MCF 10A (cell line): ENCODE measurements at regions not wholly inside any gene's neighbourhood (a gene's known extent, or its start where the extent isn't known, plus 50 kb on each side); places are given as distances from the start of the nearest gene placed in this dataset.

Experiments
- BruUV-seq: library from RNA; stranded (reverse); fragments of 400-500 nt; replicated peaks from 2 replicates; lab custom pipeline; 2021; lab: Mats Ljungman, UMichigan
- CTCF ChIA-PET: fragments of 300-600 bp; sonication (Branson Sonifier 250); formaldehyde crosslinking; extraction: SDS; loops from one replicate; lab custom pipeline; 2021; ENCODE audit warnings: antibody characterized with exemption, inconsistent platforms; lab: Yijun Ruan, JAX
- POLR2A ChIA-PET: fragments of 300-600, 350-650 bp; sonication (Branson Sonifier 250); formaldehyde crosslinking; extraction: SDS; loops from one replicate; lab custom pipeline; 2020; ENCODE audit warnings: antibody characterized with exemption, inconsistent platforms; lab: Yijun Ruan, JAX
- DNase-seq: peaks from one replicate; pipeline ENCODE4 v3.0.0-alpha.2; 2018; ENCODE audit not compliant: unreplicated experiment
- H3K27ac Mint-ChIP-seq: one replicate; pipeline ENCODE4 v1.8.0; 2022; ENCODE audit warnings: mild to moderate bottlenecking, low read depth, mixed read lengths; ENCODE audit not compliant: unreplicated experiment
- H3K27me3 Mint-ChIP-seq: one replicate; pipeline ENCODE4 v1.8.0; 2022; ENCODE audit warnings: mixed read lengths; ENCODE audit not compliant: insufficient read depth, unreplicated experiment
- H3K36me3 Mint-ChIP-seq: one replicate; pipeline ENCODE4 v1.8.0; 2022; ENCODE audit warnings: mild to moderate bottlenecking, moderate library complexity, mixed read lengths; ENCODE audit not compliant: insufficient read depth, unreplicated experiment
- H3K4me1 Mint-ChIP-seq: one replicate; pipeline ENCODE4 v1.8.0; 2022; ENCODE audit warnings: mixed read lengths; ENCODE audit not compliant: insufficient read depth, unreplicated experiment
- H3K4me3 Mint-ChIP-seq: one replicate; pipeline ENCODE4 v1.8.0; 2022; ENCODE audit warnings: mild to moderate bottlenecking, moderate library complexity, mixed read lengths; ENCODE audit not compliant: unreplicated experiment
- H3K9me3 Mint-ChIP-seq: one replicate; pipeline ENCODE4 v1.8.0; 2022; ENCODE audit warnings: mixed read lengths; ENCODE audit not compliant: unreplicated experiment
- intact Hi-C: fragments of 100-400 bp; cut with micrococcal nuclease; formaldehyde crosslinking; loops from 2 replicates; pipeline ENCODE4 v1.14.1; 2022
- TF ChIP-seq, protein P1 (sequence below): fragments of 200-600 bp; IDR thresholded peaks from one replicate; pipeline ENCODE4 v1.8.0; 2022; ENCODE audit warnings: antibody characterized with exemption, mild to moderate bottlenecking; ENCODE audit not compliant: unreplicated experiment

GRCh38 chr1:228913626-228914414, 178.5 kb downstream of the RHOU start:
- H3K27ac Mint-ChIP-seq = no peak overlapping the region
- no peaks in the 10 kb centered on the region for H3K27me3 Mint-ChIP-seq
- TF ChIP-seq, protein P1, sequence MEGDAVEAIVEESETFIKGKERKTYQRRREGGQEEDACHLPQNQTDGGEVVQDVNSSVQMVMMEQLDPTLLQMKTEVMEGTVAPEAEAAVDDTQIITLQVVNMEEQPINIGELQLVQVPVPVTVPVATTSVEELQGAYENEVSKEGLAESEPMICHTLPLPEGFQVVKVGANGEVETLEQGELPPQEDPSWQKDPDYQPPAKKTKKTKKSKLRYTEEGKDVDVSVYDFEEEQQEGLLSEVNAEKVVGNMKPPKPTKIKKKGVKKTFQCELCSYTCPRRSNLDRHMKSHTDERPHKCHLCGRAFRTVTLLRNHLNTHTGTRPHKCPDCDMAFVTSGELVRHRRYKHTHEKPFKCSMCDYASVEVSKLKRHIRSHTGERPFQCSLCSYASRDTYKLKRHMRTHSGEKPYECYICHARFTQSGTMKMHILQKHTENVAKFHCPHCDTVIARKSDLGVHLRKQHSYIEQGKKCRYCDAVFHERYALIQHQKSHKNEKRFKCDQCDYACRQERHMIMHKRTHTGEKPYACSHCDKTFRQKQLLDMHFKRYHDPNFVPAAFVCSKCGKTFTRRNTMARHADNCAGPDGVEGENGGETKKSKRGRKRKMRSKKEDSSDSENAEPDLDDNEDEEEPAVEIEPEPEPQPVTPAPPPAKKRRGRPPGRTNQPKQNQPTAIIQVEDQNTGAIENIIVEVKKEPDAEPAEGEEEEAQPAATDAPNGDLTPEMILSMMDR = no peak
- POLR2A ChIA-PET = interaction anchor here (0.8 to 1.7 kb wide), 8 partner anchors 11 to 215 kb away, joined by 3 to 6 read pairs (median 4); no protein-coding TSS in a partner anchor
- H3K4me1 Mint-ChIP-seq = no peaks in the 10 kb centered on the region
- BruUV-seq = no TSS peak
- intact Hi-C loops = no loop called here
- peaks cover 8% of the 10 kb centered on the region for H3K9me3 Mint-ChIP-seq
- no peak overlapping the region for H3K4me3 Mint-ChIP-seq
- CTCF ChIA-PET = interaction anchor here (0.6 to 1.5 kb wide), 6 partner anchors 11 to 309 kb away, joined by 3 to 8 read pairs (median 4); no protein-coding TSS in a partner anchor
- no peak for DNase-seq
- H3K36me3 Mint-ChIP-seq = no peaks in the 10 kb centered on the region

- ChIA-PET CTCF (interaction anchor here (0.6 to 1.5 kb wide), 3 partner anchors 54 to 186 kb away, joined by 3 to 5 read pairs (median 3); no protein-coding TSS in a partner anchor), POLR2A (interaction anchor here (0.9 to 1.6 kb wide), 5 partner anchors 12 to 214 kb away, joined by 3 to 6 read pairs (median 4); no protein-coding TSS in a partner anchor)
- Mint-ChIP-seq H3K4me3 (no peak overlapping the region), H3K4me1 (no peaks in the 10 kb centered on the region), H3K27ac (no peak overlapping the region), H3K9me3 (peaks cover 8% of the 10 kb centered on the region), H3K27me3 (no peaks in the 10 kb centered on the region), H3K36me3 (no peaks in the 10 kb centered on the region)
- intact Hi-C loops = no loop called here
- TF ChIP-seq, protein P1 = no peak
- BruUV-seq = no TSS peak
- DNase-seq = no peak
Measured at GRCh38 chr1:228914700-228915099, 179.4 kb downstream of the RHOU start.

DNA sequence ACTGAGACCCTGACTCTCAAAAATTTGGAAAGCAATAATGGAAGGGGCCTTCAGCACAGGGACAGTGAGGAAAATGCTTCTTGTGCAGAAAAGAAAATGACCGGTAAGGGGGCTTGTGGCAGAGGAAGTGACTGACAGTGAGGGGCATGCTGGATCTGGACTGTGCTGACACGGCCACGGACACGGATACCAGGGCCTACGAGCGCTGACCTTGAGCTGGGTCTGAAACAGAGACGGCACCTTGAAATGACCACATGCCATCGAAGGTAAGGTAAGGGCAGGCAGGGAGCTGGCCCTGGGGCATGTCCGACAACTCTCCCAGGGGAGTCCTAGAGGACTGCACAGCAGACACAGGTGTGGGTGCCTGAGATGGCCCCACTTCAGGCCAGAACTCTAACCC, 182.1 kb downstream of the RHOU start:
- ChIA-PET POLR2A (interaction anchor here (0.6 kb wide), 1 partner anchor 1070 kb away, joined by 3 read pairs; no protein-coding TSS in a partner anchor), CTCF (interaction anchor here (0.9 kb wide), 1 partner anchor 311 kb away, joined by 3 read pairs; no protein-coding TSS in a partner anchor)
- H3K4me1 Mint-ChIP-seq = no peaks in the 10 kb centered on the region
- no TSS peak for BruUV-seq
- intact Hi-C loops = no loop called here
- H3K9me3 Mint-ChIP-seq = peaks cover 8% of the 10 kb centered on the region
- H3K4me3 Mint-ChIP-seq = no peak overlapping the region
- H3K27me3 Mint-ChIP-seq = no peaks in the 10 kb centered on the region
- TF ChIP-seq, protein P1 = no peak
- no peak for DNase-seq
- H3K36me3 Mint-ChIP-seq = no peaks in the 10 kb centered on the region
- H3K27ac Mint-ChIP-seq = no peak overlapping the region

DNA sequence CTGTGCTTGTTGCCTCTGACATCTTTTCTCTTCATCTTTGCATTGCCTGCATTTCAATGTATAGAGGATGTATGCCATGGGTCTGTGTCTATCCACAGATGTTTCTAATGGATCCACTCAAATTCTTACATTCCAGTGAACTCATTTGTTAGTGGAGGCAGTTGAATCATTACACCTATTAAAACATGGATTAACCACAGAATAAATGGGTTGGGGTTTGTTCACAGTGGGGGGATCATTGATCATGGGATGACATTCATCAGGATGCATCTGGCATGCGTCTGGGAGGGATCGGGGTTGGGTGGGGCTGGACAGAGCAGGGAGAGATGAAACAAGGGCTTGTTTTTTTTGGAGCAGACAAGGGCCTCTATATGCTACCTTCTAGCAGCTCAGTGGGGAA, 182.5 kb downstream of the RHOU start:
- no peak overlapping the region for H3K27ac Mint-ChIP-seq

More for the DNA sequence above, 182.5 kb downstream of the RHOU start:
- intact Hi-C loops = no loop called here
- no peaks in the 10 kb centered on the region for H3K27me3 Mint-ChIP-seq
- H3K36me3 Mint-ChIP-seq = no peaks in the 10 kb centered on the region
- no TSS peak for BruUV-seq
- no peaks in the 10 kb centered on the region for H3K4me1 Mint-ChIP-seq
- DNase-seq = no peak
- H3K9me3 Mint-ChIP-seq = peaks cover 8% of the 10 kb centered on the region
- TF ChIP-seq, protein P1 = no peak
- CTCF ChIA-PET = interaction anchor here (0.9 kb wide), 1 partner anchor 311 kb away, joined by 3 read pairs; no protein-coding TSS in a partner anchor
- POLR2A ChIA-PET = interaction anchor here (0.9 kb wide), 1 partner anchor 9 kb away, joined by 6 read pairs; no protein-coding TSS in a partner anchor
- no peak overlapping the region for H3K4me3 Mint-ChIP-seq
